ENCODE measurements at regions not wholly inside any gene's neighbourhood (a gene's known extent, or its start where the extent isn't known, plus 50 kb on each side); places are given as distances from the start of the nearest gene placed in this dataset.

DNA sequence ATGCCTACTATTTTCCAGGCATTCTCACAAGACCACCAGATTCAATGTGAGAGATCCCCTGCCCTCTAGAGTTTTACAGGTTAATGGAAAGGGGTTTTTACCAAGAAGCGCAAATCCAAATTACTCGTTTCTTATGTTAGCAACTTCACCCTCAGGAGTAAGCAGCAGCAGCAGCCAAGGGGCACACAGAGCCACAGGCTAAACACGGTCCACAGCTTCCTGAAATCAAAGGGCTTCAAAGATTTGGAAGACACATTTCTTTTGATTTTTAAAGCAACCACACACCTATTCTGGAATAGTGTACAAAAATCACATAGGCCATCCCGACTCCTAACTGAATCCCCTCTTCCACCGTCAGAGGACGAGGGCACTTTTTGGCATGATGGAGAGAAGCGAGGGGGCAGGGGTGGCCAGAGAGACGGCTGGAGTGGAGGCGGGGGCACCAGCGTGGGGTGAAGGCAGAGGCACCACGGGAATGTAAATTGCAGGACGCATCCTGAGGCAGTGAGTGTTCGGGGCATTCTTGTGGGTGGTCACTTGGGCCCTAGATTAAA is 107.0 kb downstream of the ARF6 start:
- DNase-seq, result no peak

DNA sequence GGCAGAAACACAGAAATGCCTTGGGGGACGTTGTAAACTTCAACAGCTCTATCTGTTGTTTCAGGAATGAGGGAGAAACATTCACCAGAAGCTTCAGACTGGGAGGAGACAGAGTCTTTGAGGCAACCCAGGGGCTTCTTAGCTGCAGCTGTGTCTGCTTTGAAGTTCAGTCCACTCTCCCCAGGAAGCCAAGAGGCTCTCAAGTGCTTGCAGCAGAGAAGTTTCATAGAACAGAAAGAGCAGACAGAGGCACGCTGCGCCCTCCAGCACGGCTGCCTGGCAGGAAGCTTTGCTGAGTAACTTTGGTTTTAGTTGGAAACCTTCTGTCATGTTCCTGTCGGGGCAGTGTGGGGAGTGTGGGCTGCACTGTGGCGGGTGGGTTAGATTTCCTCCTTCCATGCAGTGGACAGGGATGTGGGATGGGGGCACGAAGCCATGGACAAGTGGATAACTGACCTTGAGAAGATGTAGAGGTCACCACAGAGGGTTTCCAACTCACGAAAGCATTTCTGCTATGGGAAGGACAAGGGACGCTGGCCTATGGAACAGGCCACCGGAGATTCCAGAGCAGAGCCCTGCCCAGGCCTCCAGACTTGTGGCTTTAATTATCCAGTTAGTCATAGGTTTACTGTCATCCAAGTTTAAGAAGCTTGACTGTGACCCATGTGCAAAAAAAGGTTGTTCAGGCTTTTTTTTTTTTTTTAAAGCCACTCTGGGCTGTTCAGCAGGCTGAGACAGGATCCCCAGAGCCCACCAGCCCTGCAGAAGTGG is 107.7 kb downstream of the ARF6 start:
- peak; percentile 58 for DNase-seq

DNA sequence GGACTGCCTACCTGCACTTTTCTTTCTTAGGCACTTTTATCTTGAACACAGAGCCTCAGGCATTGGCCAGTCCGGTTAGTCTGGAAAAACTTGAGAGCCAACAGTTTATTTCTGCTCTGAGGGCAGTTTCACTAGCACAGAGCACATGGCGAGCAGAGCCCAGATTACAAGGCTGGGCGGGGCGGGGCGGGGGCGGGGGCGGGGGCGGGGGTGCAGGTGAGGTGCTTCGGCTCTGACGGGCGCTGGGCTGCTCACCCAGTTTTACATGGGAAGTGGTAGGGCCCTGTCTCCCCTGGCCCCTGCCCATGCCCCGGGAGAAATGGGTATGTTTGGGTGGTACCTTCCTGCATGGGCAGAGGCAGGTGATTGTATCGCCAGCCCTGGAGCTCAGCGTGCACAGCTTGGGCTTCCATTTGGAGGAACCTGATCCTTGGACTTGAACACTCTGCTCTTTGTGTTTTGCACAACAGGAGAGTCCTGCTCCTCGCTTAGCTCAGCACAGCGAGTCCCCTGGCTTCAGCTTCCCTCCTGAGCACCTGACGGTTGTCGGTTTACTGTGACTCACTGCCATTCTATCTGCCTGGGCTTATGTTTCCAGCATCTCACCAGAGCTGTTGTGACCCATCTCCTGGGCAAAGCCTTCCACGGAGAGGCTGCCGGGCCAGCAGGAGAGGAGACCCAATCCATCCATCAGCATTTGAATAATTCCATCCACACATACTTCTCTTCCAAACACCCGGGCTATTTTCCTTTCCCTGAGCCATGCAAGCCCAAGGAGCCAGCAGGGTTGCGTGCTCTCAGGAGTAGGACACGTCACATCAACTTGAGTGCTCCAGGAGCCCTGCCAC is 108.5 kb downstream of the ARF6 start:
- no peak for DNase-seq

GRCh38 chr14:50001999-50002925 is 109.4 kb downstream of the ARF6 start:
- DNase-seq, result no peak

GRCh38 chr14:50002926-50003212 is 110.0 kb downstream of the ARF6 start:
- DNase-seq, result no peak

- no peak for DNase-seq
Observed at GRCh38 chr14:50003213-50004021, 110.5 kb downstream of the ARF6 start.

- no peak for DNase-seq
Observed at GRCh38 chr14:50006141-50006540, 110.2 kb downstream of the VCPKMT start.

DNA sequence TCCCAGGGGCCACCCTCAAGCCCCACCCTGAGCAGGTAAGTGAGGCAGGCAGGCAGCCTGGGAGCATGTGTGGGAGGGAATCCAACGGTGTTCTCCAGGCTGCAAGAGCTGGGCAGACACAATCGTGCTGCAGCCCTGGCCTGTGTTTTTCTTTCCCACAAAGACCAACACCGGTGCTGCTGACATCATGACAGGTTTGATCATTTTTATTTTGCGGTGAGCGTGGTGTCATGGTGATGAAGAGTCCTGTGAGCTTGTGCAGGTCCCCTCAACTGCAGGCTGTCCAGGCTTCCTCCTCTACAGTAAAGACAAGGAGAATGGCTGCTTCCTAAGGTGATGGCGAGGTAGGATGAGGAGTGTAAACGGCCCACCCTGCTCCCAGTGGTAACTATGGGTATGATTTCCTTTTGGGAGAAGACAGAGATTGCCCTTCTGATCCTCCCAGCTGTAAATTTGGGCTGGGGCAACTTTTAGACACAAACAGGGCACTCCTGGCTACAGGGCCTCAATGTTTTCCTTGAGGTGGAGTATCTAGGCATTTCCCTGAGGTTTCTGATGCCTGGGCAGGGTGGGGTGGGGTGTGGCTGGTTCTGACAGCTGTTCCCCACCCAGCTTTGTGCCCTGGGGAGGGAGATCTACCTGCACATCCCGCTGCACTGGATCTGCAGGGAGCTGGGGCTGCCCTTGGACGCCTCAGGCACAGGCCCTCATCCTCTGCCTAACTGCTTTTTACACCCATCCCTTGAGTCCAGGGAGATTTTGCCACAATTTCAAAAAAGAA is 109.1 kb downstream of the VCPKMT start:
- no peak for DNase-seq

DNA sequence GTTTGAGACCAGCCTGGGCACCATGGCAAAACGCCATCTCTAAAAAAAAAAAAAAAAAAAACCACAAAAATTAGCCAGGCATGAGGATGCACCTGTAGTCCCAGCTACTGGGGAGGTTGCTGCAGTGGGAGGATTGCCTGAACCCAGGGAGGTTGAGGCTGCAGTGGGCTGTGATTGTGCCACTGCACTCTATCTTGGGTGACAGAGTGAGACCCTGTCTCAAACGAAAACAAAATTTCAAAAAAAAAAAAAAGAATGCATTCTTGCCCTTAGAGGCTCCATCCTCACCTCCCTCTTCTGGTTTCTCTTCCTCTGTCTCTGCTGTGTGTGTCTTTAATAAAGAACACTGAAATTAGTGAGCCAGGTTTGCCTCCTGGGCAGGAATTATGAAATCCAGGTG is 107.8 kb downstream of the VCPKMT start:
- no peak for DNase-seq

- no peak for DNase-seq
Observed at GRCh38 chr14:50008974-50009373, 107.4 kb downstream of the VCPKMT start.

GRCh38 chr14:50010752-50011151 is 105.6 kb downstream of the VCPKMT start:
- DNase-seq, result peak; percentile 15

DNA sequence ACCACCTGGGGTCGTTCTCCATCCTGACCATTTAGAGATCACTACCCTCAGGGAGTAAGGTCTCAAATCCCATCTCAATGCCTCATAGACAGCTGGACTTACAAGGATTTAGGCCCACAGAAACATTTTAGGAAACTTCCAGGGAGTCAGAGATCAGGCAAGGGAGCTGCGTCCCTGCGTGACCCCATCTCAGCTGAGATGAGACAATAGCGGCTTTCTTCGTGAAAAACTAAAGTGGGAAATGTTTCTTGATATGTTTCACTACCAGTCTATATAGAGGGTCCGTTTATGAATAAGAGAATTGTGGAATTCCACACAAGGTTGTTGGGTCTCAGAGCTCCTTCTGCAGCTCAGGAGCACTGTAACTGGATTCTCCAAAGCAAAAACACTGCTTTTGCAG is 105.1 kb downstream of the VCPKMT start:
- no peak for DNase-seq

DNA sequence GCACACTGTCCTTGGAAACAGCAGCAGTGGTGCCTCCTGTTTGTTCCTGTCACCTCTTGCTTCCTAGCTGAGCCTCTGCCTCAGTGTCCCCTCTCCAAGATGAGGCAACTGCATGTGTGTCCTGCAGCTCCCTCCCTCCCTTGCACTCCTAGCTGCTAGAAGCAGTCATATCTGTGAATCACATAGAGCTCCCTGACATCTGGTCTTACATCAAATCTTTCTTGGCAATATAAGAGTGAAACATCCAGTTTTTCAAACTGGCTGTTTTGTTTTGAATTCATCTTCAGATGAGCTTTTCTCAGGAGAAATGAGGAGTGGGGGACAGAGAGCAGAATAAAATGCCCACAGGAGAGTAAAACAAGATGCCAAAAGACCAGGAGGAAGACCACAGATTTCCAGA is 103.7 kb downstream of the VCPKMT start:
- DNase-seq, result no peak

DNA sequence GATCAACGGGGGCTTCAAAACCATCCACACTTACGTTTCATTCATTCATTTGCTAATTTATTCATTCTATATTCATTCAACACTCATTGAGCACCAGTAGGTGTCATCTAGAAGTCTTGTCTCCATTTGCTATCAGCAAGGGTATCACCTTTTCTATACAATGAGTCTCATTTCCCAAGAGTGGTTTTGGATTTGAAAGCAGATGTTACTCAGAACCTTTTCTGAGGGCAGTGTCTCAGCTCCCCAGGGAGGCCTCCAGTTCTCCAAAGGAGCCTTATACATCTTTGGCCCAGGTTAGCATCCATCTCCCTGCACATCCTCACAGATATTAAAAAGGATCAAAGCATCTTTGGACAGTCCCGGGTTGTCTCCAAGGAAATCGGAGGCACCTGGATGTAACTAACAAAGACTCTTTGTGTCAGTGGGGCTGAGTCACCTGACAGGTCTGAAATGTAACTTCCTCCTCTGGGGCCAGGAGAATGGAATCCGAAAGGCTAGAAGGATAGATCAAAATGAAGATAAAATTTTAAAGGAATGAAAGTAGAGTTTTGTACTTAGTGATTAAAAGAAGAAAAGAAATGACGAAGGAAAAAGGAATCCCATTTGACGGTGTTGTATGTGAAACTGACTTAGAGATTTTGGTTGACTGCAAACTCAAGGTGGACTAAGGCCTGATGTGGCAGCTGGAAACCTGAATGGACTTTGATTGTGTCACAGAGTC is 103.0 kb downstream of the VCPKMT start:
- no peak for DNase-seq

GRCh38 chr14:50013934-50014333 is 102.4 kb downstream of the VCPKMT start:
- no peak for DNase-seq

DNA sequence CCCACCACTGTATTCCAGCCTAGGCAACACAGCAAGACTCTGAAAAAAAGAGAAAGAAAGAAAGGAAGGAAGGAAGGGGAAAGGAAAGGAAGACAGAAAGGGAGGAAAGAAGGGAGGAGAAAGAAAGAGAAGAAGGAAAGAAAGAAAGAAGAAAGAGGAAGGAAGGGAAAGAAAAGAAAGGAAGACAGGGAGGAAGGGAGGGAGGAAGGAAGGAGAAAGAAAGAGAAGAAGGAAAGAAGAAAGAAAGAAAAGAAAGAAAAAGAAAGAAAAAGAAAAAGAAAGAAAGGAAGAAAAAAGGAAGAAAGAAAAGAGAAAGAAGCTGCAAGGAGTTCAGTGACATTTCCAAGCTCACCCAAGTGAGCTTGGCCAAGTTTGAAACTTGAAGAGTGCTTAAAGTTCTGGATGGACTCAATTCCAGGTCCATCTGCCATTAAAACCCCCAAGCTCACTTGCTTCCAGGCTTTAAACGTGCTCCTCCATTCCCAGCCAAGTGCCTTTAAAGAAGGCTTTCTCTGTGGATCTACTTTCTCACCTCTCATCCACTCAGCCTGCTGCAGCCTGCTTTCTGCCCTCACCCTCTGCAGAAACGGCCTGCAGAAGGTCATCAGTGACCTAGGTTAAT is 101.5 kb downstream of the VCPKMT start:
- no peak for DNase-seq

GRCh38 chr14:50015716-50016115 is 100.7 kb downstream of the VCPKMT start:
- DNase-seq, result no peak

- DNase-seq, result peak; percentile 16
Observed at GRCh38 chr14:50018201-50018932, 98.0 kb downstream of the VCPKMT start.

- no peak for DNase-seq
Observed at GRCh38 chr14:50018933-50019210, 97.5 kb downstream of the VCPKMT start.

- no peak for DNase-seq
Observed at GRCh38 chr14:50020184-50020583, 96.2 kb downstream of the VCPKMT start.

Measured in amniotic stem cell (primary cell).